HL-60 (cell line): ENCODE measurements at regions not wholly inside any gene's neighbourhood (a gene's known extent, or its start where the extent isn't known, plus 50 kb on each side); places are given as distances from the start of the nearest gene placed in this dataset.

Experiments used
- DNase-seq, 2 experiments: peaks; one replicate each; pipeline ENCODE4 v3.0.0-alpha.2; 2010 to 2020; ENCODE audit warnings: low read depth in 1 of 2, low spot score in 1 of 2
- H3K27ac ChIP-seq: fragments of 250-450 bp; sonication (Bioruptor Pico); replicated peaks from 2 replicates; pipeline ENCODE4 v1.5.1; 2020; ENCODE audit warnings: mild to moderate bottlenecking, moderate library complexity
- H3K27me3 ChIP-seq: fragments of 250-450 bp; sonication (Bioruptor Pico); 2 replicates; pipeline ENCODE4 v1.5.1; 2021; ENCODE audit warnings: mild to moderate bottlenecking, moderate library complexity; ENCODE audit not compliant: insufficient read depth, poor library complexity, severe bottlenecking
- H3K4me3 ChIP-seq: replicated peaks from 2 replicates; pipeline ENCODE4 v1.5.1; 2011; ENCODE audit warnings: mild to moderate bottlenecking, control low read depth, low read length; ENCODE audit not compliant: insufficient read depth
- CTCF ChIP-seq: IDR thresholded peaks from one replicate; pipeline ENCODE4 v1.5.1; 2011; ENCODE audit warnings: low read length, control low read depth, inconsistent platforms; ENCODE audit not compliant: insufficient read depth
- GABPA ChIP-seq: IDR thresholded peaks from 2 replicates; pipeline ENCODE4 v1.6.1; 2012; ENCODE audit warnings: low read depth
- POLR2AphosphoS5 ChIP-seq: IDR thresholded peaks from 2 replicates; pipeline ENCODE4 v1.6.1; 2012; ENCODE audit warnings: low read depth
- REST ChIP-seq: IDR thresholded peaks from 2 replicates; pipeline ENCODE4 v1.6.1; 2012; ENCODE audit warnings: low read depth; ENCODE audit not compliant: insufficient replicate concordance
- SPI1 ChIP-seq: IDR thresholded peaks from 2 replicates; pipeline ENCODE4 v1.6.1; 2012; ENCODE audit warnings: low read depth, mild to moderate bottlenecking, borderline replicate concordance

- TF ChIP-seq REST = no peak
- no peak; the same call in 1 of the 2 replicates for TF ChIP-seq POLR2AphosphoS5
- peak; percentile 21; the same call in 1 of the 2 replicates for TF ChIP-seq SPI1
- no peak for TF ChIP-seq CTCF
- Histone ChIP-seq H3K27me3 (no peaks in the 10 kb centered on the region), H3K4me3 (no peak overlapping the region), H3K27ac (no peak overlapping the region)
- peak; percentile 72 to 75 for DNase-seq
Observed at GRCh38 chrX:28347476-28347875, 239.8 kb upstream of the IL1RAPL1 start.

- TF ChIP-seq CTCF (no peak), GABPA (no peak), SPI1 (no peak), POLR2AphosphoS5 (no peak), REST (no peak)
Observed at GRCh38 chrX:28329156-28329555, 258.1 kb upstream of the IL1RAPL1 start.

GRCh38 chrX:28324321-28324721, 262.9 kb upstream of the IL1RAPL1 start:
- no peak overlapping the region for H3K27ac ChIP-seq

More at GRCh38 chrX:28329156-28329555, 258.1 kb upstream of the IL1RAPL1 start:
- no peak for DNase-seq
- H3K27me3 ChIP-seq = no peaks in the 10 kb centered on the region
- no peak overlapping the region for H3K4me3 ChIP-seq
- no peak overlapping the region for H3K27ac ChIP-seq

More at GRCh38 chrX:28324321-28324721, 262.9 kb upstream of the IL1RAPL1 start:
- TF ChIP-seq POLR2AphosphoS5 (no peak), SPI1 (no peak), GABPA (no peak), REST (no peak), CTCF (no peak)
- H3K27me3 ChIP-seq = no peaks in the 10 kb centered on the region
- no peak overlapping the region for H3K4me3 ChIP-seq
- no peak for DNase-seq
